Heart right ventricle (tissue), 16 donors: ENCODE measurements at regions not wholly inside any gene's neighbourhood (a gene's known extent, or its start where the extent isn't known, plus 50 kb on each side); places are given as distances from the start of the nearest gene placed in this dataset.

ENCODE experiments used
- ATAC-seq, 8 donors: fragments of 200-7000 bp; cut with Tn5 transposase; one replicate each; pipeline ENCODE4 v1.9.1; 2020; ENCODE audit warnings: mild to moderate bottlenecking in 8 of 8, moderate library complexity in 8 of 8, moderate number of reproducible peaks in 1 of 8
- DNase-seq, 2 donors: peaks; one replicate each; pipeline ENCODE4 v3.0.0-alpha.2; 2020
- H3K27ac ChIP-seq, 10 donors: fragments of 200-600 bp; sonication (generic) in 2 of 10; one replicate each; pipeline versions ENCODE4 v1.5.0 to v1.8.0; 2020 to 2022; ENCODE audit warnings: mild to moderate bottlenecking in 3 of 10
- H3K27me3 ChIP-seq, 7 donors: fragments of 200-600 bp; one replicate each; pipeline ENCODE4 v1.8.0; 2021 to 2022; ENCODE audit warnings: mild to moderate bottlenecking in 2 of 7
- H3K36me3 ChIP-seq, 9 donors: fragments of 200-600 bp; sonication (generic) in 1 of 9; one replicate each; pipeline versions ENCODE4 v1.5.0 to v1.8.0; 2020 to 2022; ENCODE audit warnings: mild to moderate bottlenecking in 2 of 9
- H3K4me1 ChIP-seq, 9 donors: fragments of 200-600 bp; sonication (generic) in 1 of 9; one replicate each; pipeline versions ENCODE4 v1.5.0 to v1.8.0; 2020 to 2022; ENCODE audit warnings: mild to moderate bottlenecking in 4 of 9
- H3K4me3 ChIP-seq, 10 donors: fragments of 200-600 bp; sonication (generic) in 2 of 10; one replicate each; pipeline versions ENCODE4 v1.5.0 to v1.8.0; 2020 to 2022; ENCODE audit warnings: mild to moderate bottlenecking in 7 of 10, moderate library complexity in 2 of 10
- H3K9me3 ChIP-seq, 11 donors: fragments of 200-600 bp in 10 of 11; sonication (generic) in 2 of 11; one replicate each; pipeline versions ENCODE4 v1.5.0 to v1.8.0; 2013 to 2022; ENCODE audit warnings: mild to moderate bottlenecking in 2 of 11, control low read depth in 1 of 11, moderate library complexity in 1 of 11
- WGBS, 2 donors: extraction: QIAGEN DNeasy Blood & Tissue Kit; methylation state at CpG; one replicate each; pipeline ENCODE4 v1.1.7; 2013; ENCODE audit warnings: inconsistent platforms in 1 of 2; 5-methylcytosine and 5-hydroxymethylcytosine counted together
- intact Hi-C, 10 donors: fragments of 100-400 bp; cut with DNase I; formaldehyde crosslinking; loops; one replicate each; pipeline versions ENCODE4 v1.11.1 to v1.14.2; 2022
- TF ChIP-seq, protein P1 (sequence below), 9 donors: fragments of 200-600 bp; sonication (generic) in 2 of 9; IDR thresholded peaks; one replicate each; pipeline versions ENCODE4 v1.5.0 to v1.8.0; 2021 to 2022; ENCODE audit warnings: antibody characterized with exemption in 9 of 9, mild to moderate bottlenecking in 5 of 9, moderate library complexity in 1 of 9
- donor health status: Arrhythmogenic right ventricular cardiomyopathy.
- donor health status: ischemic (EF 13 %, LVEDD 7.1; RV severe dilation, severe dysfunction).
- donor health status: healthy with polysubstance abuse.
- donor health status: DM: no; HTN: yes; CAD: no.
- donor health status: DM: no; HTN: no; CAD: no.
- donor health status: ischemic (EF 25% LVEDD 6.9; RV normal size, moderate dysfunction).
- donor health status: ischemic (EF 25% LVEDD 5.7; RV mildly dilated, moderate dysfunction).
- donor health status: healthy.
- donor health status: DM: yes; HTN: yes; CAD: no.
- donor health status: Ischemic cardiomyopathy.
- donor health status: ischemic (EF 35%, LVEDD 5.7; RV mildly dilated, moderate dysfunction).
- donor health status: nonischemic (EF 11% LVEDD 7.7; RV severe dilation, severe dysfunction).
- donor health status: DM: yes; HTN: yes; CAD: no.
- donor health status: PGD.
- donor health status: ischemic (EF 29% LVEDD 5.4; RV normal size, mild dysfunction).
- donor health status: nonischemic (EF 23%, LVEDD 6.1; RV moderate dilation, normal function).

- WGBS, 2 donors = 68% methylated on average over 5 of the region's 5 CpGs
- H3K27ac ChIP-seq = no peak overlapping the region
- intact Hi-C loops = no loop called here
- ATAC-seq (no peak), DNase-seq (no peak)
- TF ChIP-seq, protein P1, sequence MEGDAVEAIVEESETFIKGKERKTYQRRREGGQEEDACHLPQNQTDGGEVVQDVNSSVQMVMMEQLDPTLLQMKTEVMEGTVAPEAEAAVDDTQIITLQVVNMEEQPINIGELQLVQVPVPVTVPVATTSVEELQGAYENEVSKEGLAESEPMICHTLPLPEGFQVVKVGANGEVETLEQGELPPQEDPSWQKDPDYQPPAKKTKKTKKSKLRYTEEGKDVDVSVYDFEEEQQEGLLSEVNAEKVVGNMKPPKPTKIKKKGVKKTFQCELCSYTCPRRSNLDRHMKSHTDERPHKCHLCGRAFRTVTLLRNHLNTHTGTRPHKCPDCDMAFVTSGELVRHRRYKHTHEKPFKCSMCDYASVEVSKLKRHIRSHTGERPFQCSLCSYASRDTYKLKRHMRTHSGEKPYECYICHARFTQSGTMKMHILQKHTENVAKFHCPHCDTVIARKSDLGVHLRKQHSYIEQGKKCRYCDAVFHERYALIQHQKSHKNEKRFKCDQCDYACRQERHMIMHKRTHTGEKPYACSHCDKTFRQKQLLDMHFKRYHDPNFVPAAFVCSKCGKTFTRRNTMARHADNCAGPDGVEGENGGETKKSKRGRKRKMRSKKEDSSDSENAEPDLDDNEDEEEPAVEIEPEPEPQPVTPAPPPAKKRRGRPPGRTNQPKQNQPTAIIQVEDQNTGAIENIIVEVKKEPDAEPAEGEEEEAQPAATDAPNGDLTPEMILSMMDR (IDR thresholded peaks at IDR 0.05) = no peak
- peaks cover 0 to 21% (median 5%) of the 10 kb centered on the region in 7 donors for H3K27me3 ChIP-seq
- no peaks in the 10 kb centered on the region for H3K4me1 ChIP-seq
- H3K4me3 ChIP-seq = no peak overlapping the region
- no peaks in the 10 kb centered on the region for H3K9me3 ChIP-seq
- H3K36me3 ChIP-seq = no peaks in the 10 kb centered on the region
Measured at GRCh38 chr20:6870559-6870958, 103.1 kb downstream of the BMP2 start.

DNA sequence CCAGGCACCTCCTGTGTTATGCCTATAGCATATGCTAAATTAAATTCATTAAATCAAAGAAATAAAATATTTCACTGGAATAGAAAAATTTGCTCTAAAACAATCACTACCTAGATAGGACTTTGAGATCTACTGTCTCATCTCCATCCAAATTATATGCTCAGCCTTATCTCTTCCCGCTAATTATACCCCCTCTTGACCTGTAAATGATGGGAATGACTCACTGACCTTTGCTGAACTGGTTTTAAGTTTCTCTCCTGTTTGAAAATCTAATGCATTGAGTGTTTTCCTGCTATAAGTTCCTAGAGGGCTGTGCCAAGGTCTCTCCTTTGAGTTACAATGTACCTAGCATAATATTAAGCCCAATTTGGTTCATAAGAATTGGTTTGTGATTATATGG is 110.1 kb downstream of the BMP2 start:
- Histone ChIP-seq H3K36me3 (no peaks in the 10 kb centered on the region), H3K4me3 (no peak overlapping the region), H3K4me1 (no peaks in the 10 kb centered on the region), H3K27me3 (peaks cover 0 to 3% (median 0%) of the 10 kb centered on the region in 7 donors), H3K27ac (no peak overlapping the region), H3K9me3 (no peaks in the 10 kb centered on the region)
- intact Hi-C loops = no loop called here
- 39 to 50% methylated on average over 1 of the region's 1 CpG for WGBS, 2 donors
- no peak for ATAC-seq
- TF ChIP-seq, protein P1 (IDR thresholded peaks at IDR 0.05) = no peak
- DNase-seq = no peak

GRCh38 chr20:6882561-6883291 is 115.2 kb downstream of the BMP2 start:
- intact Hi-C loops = no loop called here

DNA sequence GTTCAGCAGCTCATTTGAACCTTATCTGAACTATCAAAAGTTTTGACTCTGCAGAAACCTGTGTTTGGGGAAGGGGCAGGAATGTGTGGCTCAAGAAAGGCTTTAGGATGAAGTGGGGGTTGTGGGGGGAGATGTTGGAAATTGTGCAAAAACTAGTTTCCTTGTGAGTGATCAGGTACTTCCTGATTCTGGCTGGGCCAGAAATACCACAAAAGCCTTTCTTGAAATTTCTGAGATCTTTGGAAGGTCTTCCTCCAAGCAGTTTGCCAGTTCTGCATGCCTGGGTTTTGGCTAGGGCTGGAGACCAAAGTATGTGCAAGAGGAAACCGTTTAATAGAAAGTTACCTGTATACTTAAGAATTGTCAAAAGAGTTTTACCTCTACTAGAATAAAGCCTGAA is 116.6 kb downstream of the BMP2 start:
- 67 to 74% methylated on average over 1 of the region's 1 CpG for WGBS, 2 donors
- H3K4me3 ChIP-seq = no peak overlapping the region
- no peak for ATAC-seq
- no peak overlapping the region for H3K27ac ChIP-seq
- no peaks in the 10 kb centered on the region for H3K36me3 ChIP-seq
- H3K27me3 ChIP-seq = peaks cover 0 to 6% (median 0%) of the 10 kb centered on the region in 7 donors
- TF ChIP-seq, protein P1 (IDR thresholded peaks at IDR 0.05) = no peak
- DNase-seq = no peak
- no peaks in the 10 kb centered on the region for H3K9me3 ChIP-seq
- intact Hi-C loops = no loop called here
- H3K4me1 ChIP-seq = no peaks in the 10 kb centered on the region

More at GRCh38 chr20:6882561-6883291, 115.2 kb downstream of the BMP2 start:
- 83 to 85% methylated on average over 4 of the region's 4 CpGs for WGBS, 2 donors
- no peak overlapping the region for H3K27ac ChIP-seq
- no peaks in the 10 kb centered on the region for H3K4me1 ChIP-seq
- no peaks in the 10 kb centered on the region for H3K36me3 ChIP-seq
- H3K27me3 ChIP-seq = no peaks in the 10 kb centered on the region
- DNase-seq (no peak), ATAC-seq (no peak)
- no peaks in the 10 kb centered on the region for H3K9me3 ChIP-seq
- H3K4me3 ChIP-seq = no peak overlapping the region
- TF ChIP-seq, protein P1 (IDR thresholded peaks at IDR 0.05) = no peak
